ENCODE measurements at regions not wholly inside any gene's neighbourhood (a gene's known extent, or its start where the extent isn't known, plus 50 kb on each side); places are given as distances from the start of the nearest gene placed in this dataset.

- H3K4me1 ChIP-seq (ENCODE audit: insufficient read depth, low read length, poor library complexity, severe bottlenecking): no peaks in the 10 kb centered on the region
- H3K27ac ChIP-seq (ENCODE audit: low read depth, low read length, poor library complexity, severe bottlenecking): no peak overlapping the region
- DNase-seq (ENCODE audit: low spot score): no peak
- intact Hi-C loops (cut with micrococcal nuclease; ENCODE audit: unreplicated experiment): no loop called here
- POLR2A ChIA-PET (ENCODE audit: low non-redundant PET): no interaction called here
- CTCF ChIA-PET: no interaction called here
- BruUV-seq (replicated peaks): no TSS peak
- TF ChIP-seq CTCF (conservative IDR thresholded peaks at IDR 0.05; ENCODE audit: low read depth, low read length) (no peak), EZH2 (IDR thresholded peaks at IDR 0.05; ENCODE audit: borderline replicate concordance, low read depth, low read length, poor library complexity, severe bottlenecking) (no peak)
- H3K4me3 ChIP-seq (ENCODE audit: low read depth, low read length, poor library complexity, severe bottlenecking): no peak overlapping the region
- H3K9me3 ChIP-seq (ENCODE audit: low read depth, low read length, poor library complexity, severe bottlenecking): no peaks in the 10 kb centered on the region
- H3K36me3 ChIP-seq (ENCODE audit: insufficient read depth, low read length, poor library complexity, severe bottlenecking): no peaks in the 10 kb centered on the region
- no peaks in the 10 kb centered on the region for H3K27me3 ChIP-seq (replicated peaks; ENCODE audit: insufficient read depth, low read depth, low read length, poor library complexity)
Measured at GRCh38 chr9:14508884-14509283, 184.3 kb downstream of the ZDHHC21 start.

GRCh38 chr9:14501366-14501765 lies 187.4 kb upstream of the NFIB start:
- H3K27me3 ChIP-seq (replicated peaks; ENCODE audit: insufficient read depth, low read depth, low read length, poor library complexity): no peaks in the 10 kb centered on the region
- ChIA-PET POLR2A (ENCODE audit: low non-redundant PET) (no interaction called here), CTCF (no interaction called here)
- no peaks in the 10 kb centered on the region for H3K4me1 ChIP-seq (ENCODE audit: insufficient read depth, low read length, poor library complexity, severe bottlenecking)
- no peak for DNase-seq (ENCODE audit: low spot score)
- no peak overlapping the region for H3K4me3 ChIP-seq (ENCODE audit: low read depth, low read length, poor library complexity, severe bottlenecking)
- H3K27ac ChIP-seq (ENCODE audit: low read depth, low read length, poor library complexity, severe bottlenecking): no peak overlapping the region
- no peak for TF ChIP-seq EZH2 (IDR thresholded peaks at IDR 0.05; ENCODE audit: borderline replicate concordance, low read depth, low read length, poor library complexity, severe bottlenecking)
- TF ChIP-seq CTCF (conservative IDR thresholded peaks at IDR 0.05; ENCODE audit: low read depth, low read length): no peak
- no TSS peak for BruUV-seq (replicated peaks)
- H3K9me3 ChIP-seq (ENCODE audit: low read depth, low read length, poor library complexity, severe bottlenecking): no peaks in the 10 kb centered on the region
- intact Hi-C loops (cut with micrococcal nuclease; ENCODE audit: unreplicated experiment): no loop called here
- H3K36me3 ChIP-seq (ENCODE audit: insufficient read depth, low read length, poor library complexity, severe bottlenecking): no peaks in the 10 kb centered on the region

- CTCF ChIA-PET: no interaction called here
- H3K4me1 ChIP-seq (ENCODE audit: insufficient read depth, low read length, poor library complexity, severe bottlenecking): no peaks in the 10 kb centered on the region
- no TSS peak for BruUV-seq (replicated peaks)
- H3K4me3 ChIP-seq (ENCODE audit: low read depth, low read length, poor library complexity, severe bottlenecking): no peak overlapping the region
- intact Hi-C loops (cut with micrococcal nuclease; ENCODE audit: unreplicated experiment): no loop called here
- H3K27ac ChIP-seq (ENCODE audit: low read depth, low read length, poor library complexity, severe bottlenecking): no peak overlapping the region
- POLR2A ChIA-PET (ENCODE audit: low non-redundant PET): no interaction called here
- DNase-seq (ENCODE audit: low spot score): no peak
- no peaks in the 10 kb centered on the region for H3K27me3 ChIP-seq (replicated peaks; ENCODE audit: insufficient read depth, low read depth, low read length, poor library complexity)
- no peaks in the 10 kb centered on the region for H3K36me3 ChIP-seq (ENCODE audit: insufficient read depth, low read length, poor library complexity, severe bottlenecking)
- TF ChIP-seq EZH2 (IDR thresholded peaks at IDR 0.05; ENCODE audit: borderline replicate concordance, low read depth, low read length, poor library complexity, severe bottlenecking): no peak
- no peak for TF ChIP-seq CTCF (conservative IDR thresholded peaks at IDR 0.05; ENCODE audit: low read depth, low read length)
- no peaks in the 10 kb centered on the region for H3K9me3 ChIP-seq (ENCODE audit: low read depth, low read length, poor library complexity, severe bottlenecking)
Measured at GRCh38 chr9:14500705-14501104, 186.8 kb upstream of the NFIB start.
